ENCODE measurements at regions not wholly inside any gene's neighbourhood (a gene's known extent, or its start where the extent isn't known, plus 50 kb on each side); places are given as distances from the start of the nearest gene placed in this dataset.

GRCh38 chr6:132972971-132973370 is 158.6 kb downstream of the RPS12 start:
- no peaks in the 10 kb centered on the region for H3K36me3 ChIP-seq (ENCODE audit: control insufficient read depth in 4 of 4, insufficient read depth in 4 of 4, low read length in 3 of 4)
- H3K27me3 ChIP-seq (replicated peaks in 2 of 5; ENCODE audit: control insufficient read depth in 4 of 5, insufficient read depth in 5 of 5, low read length in 4 of 5) = peaks cover 1 to 36% (median 8%) of the 10 kb centered on the region in 5 experiments
- no peak overlapping the region for H3K4me3 ChIP-seq (ENCODE audit: control insufficient read depth in 1 of 7, extremely low read depth in 1 of 7, insufficient read depth in 4 of 7, low read depth in 2 of 7, low read length in 6 of 7)
- H3K4me1 ChIP-seq (ENCODE audit: control extremely low read depth in 1 of 4, control insufficient read depth in 4 of 4, insufficient read depth in 4 of 4, low read length in 3 of 4) = no peaks in the 10 kb centered on the region
- H3K9me3 ChIP-seq (ENCODE audit: control extremely low read depth in 1 of 5, control insufficient read depth in 4 of 5, insufficient read depth in 2 of 5, low read depth in 1 of 5, low read length in 4 of 5) = no peaks in the 10 kb centered on the region
- no peak for DNase-seq
- ChIA-PET CTCF (interaction anchor here (0.8 kb wide), 1 partner anchor 17 kb away, joined by 3 read pairs; no protein-coding TSS in a partner anchor), POLR2A (no interaction called here)
- WGBS (ENCODE audit: insufficient coverage) = 93% methylated on average over 2 of the region's 3 CpGs
- no peak overlapping the region for H3K27ac ChIP-seq (ENCODE audit: insufficient read depth in 1 of 2, low read depth in 1 of 2, low read length in 2 of 2, poor library complexity in 1 of 2, severe bottlenecking in 2 of 2)

GRCh38 chr6:132973514-132973993 is 159.2 kb downstream of the RPS12 start:
- ChIA-PET POLR2A (no interaction called here), CTCF (interaction anchor here (0.6 kb wide), 1 partner anchor 41 kb away, joined by 3 read pairs; no protein-coding TSS in a partner anchor)
- no peak overlapping the region for H3K27ac ChIP-seq (ENCODE audit: insufficient read depth in 1 of 2, low read depth in 1 of 2, low read length in 2 of 2, poor library complexity in 1 of 2, severe bottlenecking in 2 of 2)
- WGBS (ENCODE audit: insufficient coverage) = 60% methylated on average over 2 of the region's 3 CpGs
- no peaks in the 10 kb centered on the region for H3K4me1 ChIP-seq (ENCODE audit: control extremely low read depth in 1 of 4, control insufficient read depth in 4 of 4, insufficient read depth in 4 of 4, low read length in 3 of 4)
- peaks cover 1 to 38% (median 11%) of the 10 kb centered on the region in 5 experiments for H3K27me3 ChIP-seq (replicated peaks in 2 of 5; ENCODE audit: control insufficient read depth in 4 of 5, insufficient read depth in 5 of 5, low read length in 4 of 5)
- no peak for DNase-seq
- H3K9me3 ChIP-seq (ENCODE audit: control extremely low read depth in 1 of 5, control insufficient read depth in 4 of 5, insufficient read depth in 2 of 5, low read depth in 1 of 5, low read length in 4 of 5) = no peaks in the 10 kb centered on the region
- no peaks in the 10 kb centered on the region for H3K36me3 ChIP-seq (ENCODE audit: control insufficient read depth in 4 of 4, insufficient read depth in 4 of 4, low read length in 3 of 4)
- no peak overlapping the region for H3K4me3 ChIP-seq (ENCODE audit: control insufficient read depth in 1 of 7, extremely low read depth in 1 of 7, insufficient read depth in 4 of 7, low read depth in 2 of 7, low read length in 6 of 7)

- 92% methylated on average over 3 of the region's 4 CpGs for WGBS (ENCODE audit: insufficient coverage)
- Histone ChIP-seq H3K4me3 (ENCODE audit: control insufficient read depth in 1 of 7, extremely low read depth in 1 of 7, insufficient read depth in 4 of 7, low read depth in 2 of 7, low read length in 6 of 7) (no peak overlapping the region), H3K27me3 (replicated peaks in 2 of 5; ENCODE audit: control insufficient read depth in 4 of 5, insufficient read depth in 5 of 5, low read length in 4 of 5) (peaks cover 1 to 37% (median 11%) of the 10 kb centered on the region in 5 experiments), H3K9me3 (ENCODE audit: control extremely low read depth in 1 of 5, control insufficient read depth in 4 of 5, insufficient read depth in 2 of 5, low read depth in 1 of 5, low read length in 4 of 5) (no peaks in the 10 kb centered on the region), H3K27ac (ENCODE audit: insufficient read depth in 1 of 2, low read depth in 1 of 2, low read length in 2 of 2, poor library complexity in 1 of 2, severe bottlenecking in 2 of 2) (no peak overlapping the region), H3K4me1 (ENCODE audit: control extremely low read depth in 1 of 4, control insufficient read depth in 4 of 4, insufficient read depth in 4 of 4, low read length in 3 of 4) (no peaks in the 10 kb centered on the region), H3K36me3 (ENCODE audit: control insufficient read depth in 4 of 4, insufficient read depth in 4 of 4, low read length in 3 of 4) (no peaks in the 10 kb centered on the region)
- ChIA-PET CTCF (no interaction called here), POLR2A (no interaction called here)
- no peak for DNase-seq
Observed at GRCh38 chr6:132974122-132974521, 159.8 kb downstream of the RPS12 start.

- ChIA-PET POLR2A (no interaction called here), CTCF (no interaction called here)
- no peaks in the 10 kb centered on the region for H3K4me1 ChIP-seq (ENCODE audit: control extremely low read depth in 1 of 4, control insufficient read depth in 4 of 4, insufficient read depth in 4 of 4, low read length in 3 of 4)
- H3K27me3 ChIP-seq (replicated peaks in 2 of 5; ENCODE audit: control insufficient read depth in 4 of 5, insufficient read depth in 5 of 5, low read length in 4 of 5) = peaks cover 0 to 31% (median 8%) of the 10 kb centered on the region in 5 experiments
- no peak overlapping the region for H3K4me3 ChIP-seq (ENCODE audit: control insufficient read depth in 1 of 7, extremely low read depth in 1 of 7, insufficient read depth in 4 of 7, low read depth in 2 of 7, low read length in 6 of 7)
- no peak for DNase-seq
- H3K27ac ChIP-seq (ENCODE audit: insufficient read depth in 1 of 2, low read depth in 1 of 2, low read length in 2 of 2, poor library complexity in 1 of 2, severe bottlenecking in 2 of 2) = no peak overlapping the region
- no peaks in the 10 kb centered on the region for H3K9me3 ChIP-seq (ENCODE audit: control extremely low read depth in 1 of 5, control insufficient read depth in 4 of 5, insufficient read depth in 2 of 5, low read depth in 1 of 5, low read length in 4 of 5)
- H3K36me3 ChIP-seq (ENCODE audit: control insufficient read depth in 4 of 4, insufficient read depth in 4 of 4, low read length in 3 of 4) = no peaks in the 10 kb centered on the region
Observed at GRCh38 chr6:132977413-132977812, 163.0 kb downstream of the RPS12 start.

- Histone ChIP-seq H3K27me3 (replicated peaks in 2 of 5; ENCODE audit: control insufficient read depth in 4 of 5, insufficient read depth in 5 of 5, low read length in 4 of 5) (peaks cover 0 to 30% (median 7%) of the 10 kb centered on the region in 5 experiments), H3K4me1 (ENCODE audit: control extremely low read depth in 1 of 4, control insufficient read depth in 4 of 4, insufficient read depth in 4 of 4, low read length in 3 of 4) (no peaks in the 10 kb centered on the region), H3K9me3 (ENCODE audit: control extremely low read depth in 1 of 5, control insufficient read depth in 4 of 5, insufficient read depth in 2 of 5, low read depth in 1 of 5, low read length in 4 of 5) (no peaks in the 10 kb centered on the region), H3K4me3 (ENCODE audit: control insufficient read depth in 1 of 7, extremely low read depth in 1 of 7, insufficient read depth in 4 of 7, low read depth in 2 of 7, low read length in 6 of 7) (no peak overlapping the region), H3K36me3 (ENCODE audit: control insufficient read depth in 4 of 4, insufficient read depth in 4 of 4, low read length in 3 of 4) (no peaks in the 10 kb centered on the region), H3K27ac (ENCODE audit: insufficient read depth in 1 of 2, low read depth in 1 of 2, low read length in 2 of 2, poor library complexity in 1 of 2, severe bottlenecking in 2 of 2) (no peak overlapping the region)
- POLR2A ChIA-PET = no interaction called here
- no peak for DNase-seq
- CTCF ChIA-PET = no interaction called here
Observed at GRCh38 chr6:132978685-132979084, 164.3 kb downstream of the RPS12 start.

GRCh38 chr6:132993738-132994137 is 179.4 kb downstream of the RPS12 start:
- 86% methylated on average over 2 of the region's 2 CpGs for WGBS (ENCODE audit: insufficient coverage)
- CTCF ChIA-PET = no interaction called here
- Histone ChIP-seq H3K4me3 (ENCODE audit: control insufficient read depth in 1 of 7, extremely low read depth in 1 of 7, insufficient read depth in 4 of 7, low read depth in 2 of 7, low read length in 6 of 7) (no peak overlapping the region), H3K27me3 (replicated peaks in 2 of 5; ENCODE audit: control insufficient read depth in 4 of 5, insufficient read depth in 5 of 5, low read length in 4 of 5) (peaks cover 0 to 5% (median 0%) of the 10 kb centered on the region in 5 experiments), H3K27ac (ENCODE audit: insufficient read depth in 1 of 2, low read depth in 1 of 2, low read length in 2 of 2, poor library complexity in 1 of 2, severe bottlenecking in 2 of 2) (no peak overlapping the region), H3K4me1 (ENCODE audit: control extremely low read depth in 1 of 4, control insufficient read depth in 4 of 4, insufficient read depth in 4 of 4, low read length in 3 of 4) (no peaks in the 10 kb centered on the region), H3K36me3 (ENCODE audit: control insufficient read depth in 4 of 4, insufficient read depth in 4 of 4, low read length in 3 of 4) (no peaks in the 10 kb centered on the region), H3K9me3 (ENCODE audit: control extremely low read depth in 1 of 5, control insufficient read depth in 4 of 5, insufficient read depth in 2 of 5, low read depth in 1 of 5, low read length in 4 of 5) (no peaks in the 10 kb centered on the region)
- DNase-seq = no peak
- POLR2A ChIA-PET = no interaction called here

- H3K4me1 ChIP-seq (ENCODE audit: control extremely low read depth in 1 of 4, control insufficient read depth in 4 of 4, insufficient read depth in 4 of 4, low read length in 3 of 4) = no peaks in the 10 kb centered on the region
- CTCF ChIA-PET = no interaction called here
- 100% methylated on average over 2 of the region's 5 CpGs for WGBS (ENCODE audit: insufficient coverage)
- DNase-seq = no peak
- H3K27me3 ChIP-seq (replicated peaks in 2 of 5; ENCODE audit: control insufficient read depth in 4 of 5, insufficient read depth in 5 of 5, low read length in 4 of 5) = peaks cover 0 to 5% (median 0%) of the 10 kb centered on the region in 5 experiments
- POLR2A ChIA-PET = no interaction called here
- H3K36me3 ChIP-seq (ENCODE audit: control insufficient read depth in 4 of 4, insufficient read depth in 4 of 4, low read length in 3 of 4) = no peaks in the 10 kb centered on the region
- no peak overlapping the region for H3K4me3 ChIP-seq (ENCODE audit: control insufficient read depth in 1 of 7, extremely low read depth in 1 of 7, insufficient read depth in 4 of 7, low read depth in 2 of 7, low read length in 6 of 7)
- H3K9me3 ChIP-seq (ENCODE audit: control extremely low read depth in 1 of 5, control insufficient read depth in 4 of 5, insufficient read depth in 2 of 5, low read depth in 1 of 5, low read length in 4 of 5) = no peaks in the 10 kb centered on the region
- no peak overlapping the region for H3K27ac ChIP-seq (ENCODE audit: insufficient read depth in 1 of 2, low read depth in 1 of 2, low read length in 2 of 2, poor library complexity in 1 of 2, severe bottlenecking in 2 of 2)
Observed at GRCh38 chr6:132995009-132995408, 180.6 kb downstream of the RPS12 start.
